Cardiac fibroblast (primary cell): ENCODE measurements at regions not wholly inside any gene's neighbourhood (a gene's known extent, or its start where the extent isn't known, plus 50 kb on each side); places are given as distances from the start of the nearest gene placed in this dataset.

Experiments used
- DNase-seq, 2 donors: peaks; one replicate each; pipeline versions ENCODE4 v3.0.0 to v3.0.0-alpha.2; 2010; ENCODE audit warnings: low read depth in 2 of 2
- H3K4me3 ChIP-seq, 2 donors: replicated peaks in 1 of 2; 1 replicate in 1 of 2; 2 replicates in 1 of 2; pipeline ENCODE4 v1.5.1; 2011; ENCODE audit warnings: low read depth in 2 of 2, low read length in 2 of 2, mild to moderate bottlenecking in 2 of 2, moderate library complexity in 1 of 2
- TF ChIP-seq, protein P1 (sequence below): IDR thresholded peaks from one replicate; pipeline ENCODE4 v1.5.1; 2011; ENCODE audit warnings: low read depth, mild to moderate bottlenecking, low read length, inconsistent platforms

- H3K4me3 ChIP-seq: no peak overlapping the region
- TF ChIP-seq, protein P1, sequence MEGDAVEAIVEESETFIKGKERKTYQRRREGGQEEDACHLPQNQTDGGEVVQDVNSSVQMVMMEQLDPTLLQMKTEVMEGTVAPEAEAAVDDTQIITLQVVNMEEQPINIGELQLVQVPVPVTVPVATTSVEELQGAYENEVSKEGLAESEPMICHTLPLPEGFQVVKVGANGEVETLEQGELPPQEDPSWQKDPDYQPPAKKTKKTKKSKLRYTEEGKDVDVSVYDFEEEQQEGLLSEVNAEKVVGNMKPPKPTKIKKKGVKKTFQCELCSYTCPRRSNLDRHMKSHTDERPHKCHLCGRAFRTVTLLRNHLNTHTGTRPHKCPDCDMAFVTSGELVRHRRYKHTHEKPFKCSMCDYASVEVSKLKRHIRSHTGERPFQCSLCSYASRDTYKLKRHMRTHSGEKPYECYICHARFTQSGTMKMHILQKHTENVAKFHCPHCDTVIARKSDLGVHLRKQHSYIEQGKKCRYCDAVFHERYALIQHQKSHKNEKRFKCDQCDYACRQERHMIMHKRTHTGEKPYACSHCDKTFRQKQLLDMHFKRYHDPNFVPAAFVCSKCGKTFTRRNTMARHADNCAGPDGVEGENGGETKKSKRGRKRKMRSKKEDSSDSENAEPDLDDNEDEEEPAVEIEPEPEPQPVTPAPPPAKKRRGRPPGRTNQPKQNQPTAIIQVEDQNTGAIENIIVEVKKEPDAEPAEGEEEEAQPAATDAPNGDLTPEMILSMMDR: peak; percentile 22
- DNase-seq: peak; percentile 91 to 92
Observed at GRCh38 chr10:110446954-110447608, 50.6 kb upstream of the DUSP5 start.

DNA sequence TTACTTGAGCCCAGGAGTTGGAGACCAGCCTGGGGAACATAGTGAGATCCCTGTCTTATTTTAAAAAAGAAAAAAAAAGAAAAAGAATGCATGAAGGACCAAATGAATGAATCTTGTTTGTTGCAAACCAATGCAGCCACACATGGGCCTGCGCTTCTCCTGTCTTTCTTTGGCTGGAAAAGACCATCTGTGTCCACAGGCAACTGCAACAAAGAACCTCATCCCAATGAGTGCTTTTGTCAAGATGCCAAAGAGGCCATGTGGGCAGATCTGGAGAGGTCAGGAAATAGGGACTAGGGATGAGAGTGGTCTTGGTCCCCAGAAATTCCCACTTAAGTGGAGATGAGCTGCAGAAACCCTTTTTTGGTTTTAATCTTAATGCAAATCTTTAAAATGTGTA, 49.8 kb upstream of the DUSP5 start:
- H3K4me3 ChIP-seq: no peak overlapping the region
- TF ChIP-seq, protein P1: no peak
- DNase-seq: no peak
